ENCODE measurements at regions not wholly inside any gene's neighbourhood (a gene's known extent, or its start where the extent isn't known, plus 50 kb on each side); places are given as distances from the start of the nearest gene placed in this dataset.

DNA sequence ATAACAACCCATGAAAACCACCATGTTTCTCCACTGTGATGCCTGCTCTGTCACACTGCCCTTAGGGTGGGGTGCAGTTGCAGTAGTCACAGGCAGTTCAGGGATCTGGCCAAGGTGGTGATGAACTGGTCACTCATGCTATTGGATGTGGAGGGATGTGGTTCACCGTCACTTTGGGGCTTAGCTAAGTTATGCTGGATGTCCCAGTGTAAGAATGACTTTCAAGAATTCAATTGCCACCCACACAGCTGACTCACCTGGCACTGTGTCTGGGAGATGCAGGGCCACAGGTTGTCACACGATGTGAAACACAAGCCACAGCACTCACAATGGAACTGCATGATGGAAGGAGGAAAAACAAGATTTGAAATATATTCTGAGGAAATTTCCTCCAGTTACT lies 146.1 kb upstream of the CTNNB1 start:
- DNase-seq: no peak

DNA sequence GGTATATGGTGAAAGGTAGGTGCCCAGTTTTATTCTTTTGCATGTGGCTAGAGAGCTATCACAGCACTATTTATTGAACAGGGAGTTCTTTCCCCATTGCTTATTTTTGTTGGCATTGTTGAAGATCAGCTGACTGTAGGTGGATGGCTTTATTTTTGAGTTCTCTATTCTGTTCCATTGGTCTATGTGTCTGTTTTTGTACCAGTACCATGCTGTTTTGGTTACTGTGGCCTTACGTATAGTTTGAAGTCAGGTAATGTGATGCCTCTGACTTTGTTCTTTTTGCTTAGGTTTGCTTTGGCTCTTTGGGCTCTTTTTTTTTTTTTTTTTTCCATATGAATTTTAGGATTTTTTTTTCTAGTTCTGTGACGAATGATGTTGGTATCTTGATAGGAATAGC lies 139.2 kb upstream of the CTNNB1 start:
- DNase-seq: no peak

DNA sequence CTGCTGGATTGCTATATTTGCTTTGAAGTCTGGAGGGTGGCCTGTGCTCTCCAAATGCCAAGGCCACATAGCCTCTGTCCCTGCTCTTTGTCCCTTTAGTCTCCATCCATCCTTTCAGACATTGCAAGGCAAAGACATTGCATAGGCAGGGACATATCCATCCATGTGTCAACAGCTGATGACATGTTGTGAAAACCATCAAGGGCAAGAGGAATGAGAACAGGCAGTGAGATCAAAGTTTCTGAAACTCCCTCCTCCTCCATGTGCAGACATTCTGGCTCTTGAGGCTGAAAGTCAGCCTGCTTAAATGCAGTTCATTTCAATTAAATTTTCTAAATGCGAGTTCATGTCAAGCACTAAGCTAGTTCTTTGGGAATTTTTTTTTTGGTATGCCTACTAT lies 135.2 kb upstream of the CTNNB1 start:
- no peak for DNase-seq

DNA sequence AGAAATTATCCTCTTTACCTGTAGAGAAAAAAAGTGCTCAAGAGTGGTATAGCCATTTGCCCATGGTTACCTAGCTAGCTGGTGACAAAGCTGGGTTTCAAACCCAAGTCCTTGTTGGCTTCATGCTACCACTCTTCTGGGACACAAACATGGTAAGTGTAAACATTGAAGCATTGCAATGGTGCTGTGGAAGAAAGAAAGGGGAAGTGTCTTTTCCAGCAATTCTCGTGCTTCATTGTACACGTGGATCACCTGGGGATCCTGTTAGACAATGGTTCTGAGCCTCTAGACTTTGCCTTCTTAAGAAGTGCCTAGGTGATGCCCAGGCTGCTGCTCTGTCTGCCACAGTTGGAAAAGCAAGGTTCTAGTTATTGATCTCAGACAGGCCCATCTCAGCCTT lies 134.8 kb upstream of the CTNNB1 start:
- DNase-seq: no peak

DNA sequence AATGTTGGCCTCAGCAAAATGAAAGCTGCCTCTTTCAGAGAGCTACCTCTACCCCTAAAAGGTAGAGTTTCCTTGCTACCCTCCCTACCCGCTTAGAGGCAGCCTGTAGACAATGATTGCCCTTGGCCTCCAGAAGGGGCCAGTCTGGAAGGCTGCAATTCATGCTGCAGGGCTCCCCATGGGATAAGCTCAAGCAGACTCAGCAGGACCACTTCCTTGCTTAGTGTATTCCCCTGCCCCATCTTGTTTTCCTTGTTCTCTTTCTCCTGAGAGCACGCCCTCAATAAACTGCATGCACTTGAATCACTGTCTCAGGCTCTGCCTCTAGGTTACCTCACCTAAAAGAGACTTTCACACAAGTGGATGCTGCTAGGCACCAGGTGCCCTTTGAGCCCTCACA lies 134.0 kb upstream of the CTNNB1 start:
- no peak for DNase-seq

DNA sequence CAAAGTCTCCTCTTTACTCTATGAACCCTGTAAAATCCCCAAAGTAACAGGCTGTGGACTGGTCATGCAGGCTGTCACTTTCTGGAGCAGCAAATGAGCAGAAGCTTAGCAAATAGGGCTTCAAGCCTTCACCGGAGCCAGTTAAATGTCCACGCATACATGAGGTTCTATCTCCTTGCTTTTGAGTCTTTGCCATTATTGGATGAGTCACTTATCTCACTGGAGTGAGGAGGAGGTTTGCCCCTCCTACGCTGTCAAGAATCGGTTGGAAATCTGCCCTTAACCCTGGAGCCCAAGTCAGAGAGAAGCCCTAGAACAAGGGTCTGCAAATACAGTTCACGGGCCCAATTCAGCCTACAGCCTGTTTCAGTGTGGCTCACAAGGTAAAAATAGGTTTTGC lies 126.1 kb upstream of the CTNNB1 start:
- no peak for DNase-seq

DNA sequence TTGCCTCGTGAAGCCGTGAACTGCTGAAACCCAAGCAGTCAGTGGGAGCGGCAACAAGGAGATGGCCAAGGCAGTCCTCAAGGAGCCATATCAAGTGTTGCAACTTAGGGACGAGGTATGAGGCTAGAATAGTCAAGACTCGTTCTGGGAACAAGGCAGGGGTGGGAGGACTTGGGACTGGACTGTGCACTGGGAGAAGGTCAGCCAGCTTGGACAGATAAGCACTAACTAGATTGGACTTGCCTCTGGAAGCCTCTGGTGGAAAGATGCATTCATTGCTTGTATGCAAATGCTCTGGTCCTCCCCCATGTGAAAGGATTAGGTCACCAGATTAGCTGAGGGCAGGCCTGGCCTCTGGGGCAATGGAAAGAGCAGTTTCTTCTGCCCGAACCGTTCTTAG lies 123.3 kb upstream of the CTNNB1 start:
- no peak for DNase-seq

DNA sequence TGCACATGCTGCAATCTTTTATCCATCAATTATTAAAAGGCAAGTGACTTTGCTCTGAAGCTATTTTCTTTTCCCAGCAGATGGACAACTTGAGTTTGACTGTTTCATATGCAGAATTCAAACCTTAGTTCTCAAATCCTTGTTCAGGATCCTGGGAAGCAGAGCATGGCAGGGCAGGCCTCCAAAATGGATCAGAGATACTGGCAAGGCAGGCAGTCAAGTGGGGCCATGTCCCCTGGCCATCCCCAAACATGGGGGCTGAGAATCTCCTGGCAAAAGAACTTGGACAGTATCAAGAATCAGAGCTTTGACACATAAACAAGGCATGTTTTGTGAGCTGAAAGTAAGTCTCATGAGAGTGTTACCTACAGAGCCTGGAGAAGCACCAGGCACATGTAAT lies 122.9 kb upstream of the CTNNB1 start:
- DNase-seq: no peak

DNA sequence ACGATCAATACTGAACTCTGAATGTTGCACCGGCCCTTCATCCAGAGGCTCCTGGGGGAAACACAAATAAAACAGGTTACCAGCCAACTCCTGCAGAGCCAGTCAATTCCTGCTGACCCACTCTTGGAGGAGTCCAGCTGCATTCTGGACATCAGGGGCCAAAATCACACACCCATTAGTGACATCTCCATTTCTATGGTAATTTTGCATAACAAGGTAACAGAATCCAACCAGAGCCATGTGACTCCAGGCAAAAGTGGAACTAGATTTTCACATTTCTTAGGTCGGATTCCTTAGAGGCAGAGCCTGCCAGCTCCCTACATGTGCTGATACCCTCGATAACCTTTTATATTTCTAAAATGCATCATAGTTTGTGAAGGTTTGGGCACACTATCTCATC lies 119.2 kb upstream of the CTNNB1 start:
- no peak for DNase-seq

DNA sequence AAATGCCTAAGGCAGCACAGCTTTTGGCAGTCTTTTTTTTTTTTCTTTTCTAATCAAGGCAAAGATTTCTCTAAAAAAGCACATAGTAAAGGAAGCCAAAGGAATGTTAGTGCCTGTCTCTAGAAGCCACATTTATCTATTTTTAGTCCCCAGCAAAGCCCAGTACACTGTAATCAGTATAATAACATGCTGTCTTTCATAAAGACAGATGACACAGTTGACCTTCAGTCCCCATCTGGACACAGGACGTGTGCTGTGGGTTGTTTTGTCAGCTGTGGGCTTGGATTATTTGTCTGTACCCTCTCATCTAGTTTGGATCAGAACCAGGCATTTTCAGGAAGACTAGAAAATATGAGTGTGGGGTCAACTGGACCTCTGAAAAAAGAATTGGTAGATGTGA lies 110.4 kb upstream of the CTNNB1 start:
- DNase-seq: no peak

DNA sequence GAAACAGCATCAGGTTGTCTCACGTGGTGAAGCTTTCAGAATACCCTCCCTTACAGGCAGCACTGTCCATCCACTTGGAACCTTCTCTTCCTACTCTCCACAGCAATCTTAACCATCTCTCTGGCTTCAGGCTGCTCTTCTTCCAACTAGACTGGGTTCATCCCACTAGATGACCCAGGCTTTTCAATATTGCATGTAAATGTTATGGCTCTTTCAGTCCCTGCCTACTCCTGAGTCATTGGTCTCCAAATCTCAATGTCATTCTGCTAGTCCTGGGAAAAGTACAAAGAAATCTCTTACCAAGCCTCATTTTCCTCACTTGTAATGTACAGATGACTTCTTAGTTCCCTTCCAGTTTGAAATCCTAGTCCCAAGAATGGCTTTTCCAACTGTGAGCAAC lies 109.7 kb upstream of the CTNNB1 start:
- DNase-seq: no peak

DNA sequence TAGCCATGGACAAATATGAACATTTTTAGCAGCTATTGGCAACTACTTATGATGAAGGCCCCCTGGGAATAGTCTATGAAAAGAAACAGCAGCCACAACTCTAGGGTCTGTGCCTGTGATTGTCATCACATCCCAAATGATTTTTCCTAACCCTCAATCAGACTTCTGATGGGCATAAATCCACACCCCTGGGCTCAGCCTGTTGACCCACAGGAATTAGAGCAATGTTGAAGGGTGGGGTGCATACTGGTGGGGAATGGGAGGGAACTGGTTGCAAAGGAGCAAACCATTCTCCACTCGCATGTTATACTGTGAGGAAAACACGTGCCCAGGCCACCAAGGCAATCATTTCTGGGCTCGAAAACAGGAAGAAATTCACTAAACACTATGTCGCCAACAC lies 106.5 kb upstream of the CTNNB1 start:
- DNase-seq: no peak

DNA sequence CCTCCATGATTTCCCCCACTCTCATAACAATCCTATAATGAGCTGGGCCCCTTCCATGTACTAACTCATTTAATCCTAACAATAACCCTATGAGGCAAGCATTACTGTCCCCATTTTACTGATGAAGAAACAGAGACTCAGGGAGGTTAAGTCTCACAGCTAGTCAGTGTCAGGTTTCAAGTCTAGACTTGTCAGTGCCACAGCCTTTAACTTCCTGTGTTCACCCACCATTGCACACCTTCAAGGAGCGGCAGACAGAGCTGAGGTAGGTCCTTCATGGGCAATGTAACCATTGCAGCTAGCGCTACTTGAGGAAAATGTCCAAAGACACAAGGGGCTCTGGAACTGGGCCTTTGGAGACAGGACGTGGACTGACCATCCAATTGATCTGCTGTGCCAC lies 105.8 kb upstream of the CTNNB1 start:
- no peak for DNase-seq

DNA sequence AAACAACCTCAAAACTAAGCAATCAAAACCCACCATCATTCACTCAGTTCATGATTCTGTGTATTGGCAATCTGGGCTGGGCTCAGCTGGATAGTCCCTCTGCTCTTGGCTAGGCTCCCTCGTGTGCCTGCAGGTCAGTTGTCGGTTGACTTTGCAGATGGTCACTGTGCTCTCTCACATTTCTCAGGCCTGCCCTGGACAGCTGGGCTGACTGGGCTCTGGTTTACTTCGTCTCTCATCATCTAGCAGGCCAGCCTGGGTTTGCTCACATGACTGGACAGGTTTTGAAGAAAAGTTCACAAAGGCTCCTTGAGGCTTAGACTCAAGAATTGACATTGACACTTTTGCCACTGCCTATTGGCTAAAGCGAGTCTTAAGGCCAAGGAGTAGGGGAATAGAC lies 105.0 kb upstream of the CTNNB1 start:
- no peak for DNase-seq

DNA sequence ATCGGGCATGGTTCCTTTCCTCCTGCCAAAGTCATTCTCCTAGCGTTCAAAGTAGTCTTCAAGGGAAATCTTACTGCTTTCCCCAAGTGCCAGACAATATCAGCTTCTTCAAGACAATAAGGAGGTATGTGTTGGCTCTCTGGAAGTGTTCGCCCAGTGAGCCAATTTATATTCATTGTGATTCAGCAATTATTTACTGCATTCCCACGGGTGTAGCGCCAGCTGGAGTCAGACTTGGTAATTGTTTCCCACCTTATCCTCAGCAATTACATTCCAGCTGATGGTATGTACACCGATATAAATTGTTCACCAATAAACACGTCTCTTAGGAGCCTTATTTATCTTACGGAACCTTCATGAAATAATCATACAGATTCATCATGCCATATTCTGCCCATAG lies 103.6 kb upstream of the CTNNB1 start:
- DNase-seq: no peak

DNA sequence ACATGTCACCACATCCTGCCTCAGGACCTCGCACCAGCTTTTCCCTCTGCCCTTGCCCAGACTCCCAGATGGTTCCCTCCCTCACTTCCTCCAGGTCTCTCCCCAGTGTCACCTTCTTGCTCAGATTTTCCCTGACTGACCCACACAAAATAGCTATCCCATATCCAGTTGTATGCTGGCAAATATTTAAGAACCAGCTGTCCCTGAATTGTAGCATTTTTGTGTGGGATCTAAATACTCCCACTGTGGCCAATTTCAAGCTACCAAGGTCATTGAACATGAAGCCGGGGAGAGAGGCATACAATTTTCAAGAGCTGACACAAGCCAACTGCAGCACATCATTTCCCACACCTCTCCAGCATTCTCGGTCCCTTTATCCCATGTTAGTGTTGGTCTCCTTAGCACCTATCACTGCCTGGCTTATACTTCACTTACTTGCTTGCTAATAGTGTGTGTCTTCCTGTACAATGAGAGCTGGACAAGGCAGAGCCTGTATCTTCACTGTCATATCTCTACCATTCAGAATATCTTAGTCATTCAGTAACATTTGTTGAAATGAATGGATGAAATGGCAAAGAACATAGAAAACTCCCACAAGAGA lies 101.3 kb upstream of the CTNNB1 start:
- DNase-seq: no peak

DNA sequence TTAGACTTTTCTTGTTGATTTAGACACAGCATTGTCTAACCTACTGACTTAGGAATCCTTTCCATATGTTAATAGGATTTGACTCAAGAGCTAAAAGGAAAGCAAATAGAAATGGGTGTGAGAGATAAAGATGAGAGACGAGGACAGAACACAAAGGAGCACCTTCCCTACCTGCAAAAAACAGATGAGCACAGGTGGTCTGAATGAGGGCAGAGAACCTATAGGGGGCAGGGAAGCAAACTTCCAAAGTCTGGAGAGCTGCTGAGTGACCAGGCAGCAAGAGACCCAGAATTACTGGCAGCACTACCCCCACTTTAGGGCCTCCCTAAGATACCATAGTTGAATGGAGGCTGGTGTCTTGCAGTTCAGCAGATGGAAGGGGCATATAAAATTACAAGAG lies 98.1 kb upstream of the CTNNB1 start:
- no peak for DNase-seq

DNA sequence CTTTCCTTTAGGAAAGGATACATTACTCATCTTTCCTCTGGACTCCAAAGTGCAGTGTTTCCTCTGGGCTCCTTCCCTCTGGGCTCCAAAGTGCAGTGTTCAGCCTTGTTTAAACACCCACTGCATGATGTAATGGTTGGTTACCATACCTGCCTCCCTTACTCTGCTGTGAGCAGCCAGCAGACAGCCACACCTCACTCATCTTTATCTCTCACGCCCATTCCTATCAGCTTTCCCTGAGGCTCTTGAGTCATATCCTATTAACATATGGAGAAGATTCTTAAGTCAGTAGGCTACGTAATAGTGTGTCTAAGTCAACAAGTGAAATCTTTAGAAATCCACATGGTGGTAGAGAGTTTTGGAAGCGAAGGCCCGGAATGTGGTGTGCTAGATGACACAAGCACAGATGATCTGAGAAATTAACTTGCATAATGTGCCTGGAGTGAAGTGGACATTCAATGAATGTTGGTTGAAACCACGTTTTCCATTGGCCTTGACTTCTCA lies 97.2 kb upstream of the CTNNB1 start:
- no peak for DNase-seq

DNA sequence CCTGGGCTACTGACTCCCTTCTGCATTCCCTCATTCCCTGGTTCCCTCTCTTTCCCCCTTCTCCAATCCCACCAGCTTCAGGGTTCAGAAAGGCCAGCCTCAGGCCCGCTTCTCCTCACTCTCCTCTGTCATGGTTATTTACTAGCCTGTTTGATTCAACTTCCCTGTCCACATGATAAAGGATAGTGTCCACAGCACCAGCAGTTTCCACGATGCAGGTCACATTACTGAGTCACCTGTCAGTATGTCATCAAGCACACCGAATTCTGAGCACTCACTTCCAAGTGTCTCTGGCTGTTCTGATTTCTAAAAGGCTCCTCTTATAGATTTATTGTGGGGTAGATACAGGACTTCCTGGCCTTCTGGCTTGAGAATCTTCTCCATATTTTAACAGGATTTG lies 96.6 kb upstream of the CTNNB1 start:
- no peak for DNase-seq

DNA sequence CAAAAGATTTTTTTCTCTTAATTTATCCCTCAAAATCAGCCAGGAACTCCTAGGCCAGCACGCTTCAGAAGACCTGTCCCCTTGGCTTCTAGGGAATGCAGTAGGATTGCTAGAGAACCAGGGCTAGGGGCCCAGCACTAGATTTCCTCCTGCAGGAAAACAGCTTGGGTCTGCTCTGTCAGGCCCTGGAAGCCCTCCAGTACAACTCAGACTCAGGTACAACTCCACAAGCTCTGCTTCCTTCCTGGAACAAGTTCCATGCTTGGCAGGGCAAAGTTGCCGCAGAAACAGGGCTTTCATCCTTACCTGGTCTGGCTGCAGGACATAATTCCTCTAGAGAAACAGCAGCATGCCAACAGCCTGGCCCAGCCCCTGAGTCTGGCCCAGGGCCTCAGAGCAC lies 96.1 kb upstream of the CTNNB1 start:
- DNase-seq: no peak

DNA sequence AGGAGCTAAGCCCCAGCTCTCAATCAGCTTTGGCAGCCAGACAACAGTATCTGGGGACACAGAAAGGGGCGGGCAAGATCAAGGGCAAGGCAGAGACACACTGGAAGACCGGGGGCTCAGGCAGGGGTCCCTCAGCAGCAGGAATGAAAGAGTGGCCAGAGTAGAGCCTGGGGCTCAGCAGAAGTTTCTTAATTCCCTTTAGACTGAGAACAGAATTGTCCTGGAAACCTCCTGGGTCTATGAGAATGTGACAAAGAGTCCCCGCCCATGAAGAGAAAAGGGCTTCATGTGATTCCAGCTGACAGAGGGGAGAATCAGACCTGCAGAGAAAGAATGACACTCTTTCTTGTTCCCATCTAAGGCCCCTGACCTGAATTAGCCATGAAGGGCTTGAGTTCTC lies 95.2 kb upstream of the CTNNB1 start:
- DNase-seq: no peak

DNA sequence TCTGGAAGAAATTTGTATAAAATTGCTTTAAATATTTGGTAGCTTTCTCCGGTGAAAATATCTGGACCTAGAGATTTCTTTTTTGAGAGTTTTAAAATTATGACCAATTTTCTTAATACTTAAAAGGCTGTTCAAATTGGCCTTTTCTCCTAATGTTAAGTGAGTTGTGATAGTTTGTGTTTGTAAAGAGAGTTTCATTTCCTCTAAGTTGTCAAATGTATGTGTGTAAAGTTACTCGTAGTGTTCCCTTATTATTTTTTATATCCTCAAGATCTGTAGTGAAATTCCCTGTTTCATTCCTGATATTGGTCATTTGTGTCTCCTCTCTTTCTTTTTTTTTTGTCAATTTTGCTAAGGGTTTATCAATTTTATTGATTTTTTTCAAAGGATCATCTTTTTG lies 92.6 kb upstream of the CTNNB1 start:
- DNase-seq: no peak

DNA sequence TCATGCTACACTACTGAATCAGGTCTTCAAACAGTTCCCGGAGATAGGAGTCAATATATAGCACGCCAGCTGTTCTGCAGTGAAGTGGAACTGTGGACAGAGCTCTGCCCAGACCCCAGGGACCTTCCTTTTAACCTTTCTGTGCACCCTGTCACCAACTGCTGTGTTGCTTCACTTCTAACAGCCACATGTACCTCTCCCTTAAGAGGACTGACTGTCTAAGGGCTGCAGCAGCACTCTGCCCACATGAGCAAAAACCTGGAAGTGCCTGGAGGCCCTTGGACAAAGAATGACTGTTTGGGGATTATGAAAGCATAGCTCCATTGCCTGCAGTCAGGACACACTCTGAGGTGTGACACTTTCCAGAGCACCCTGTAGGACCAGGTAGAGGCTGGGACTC lies 88.3 kb upstream of the CTNNB1 start:
- DNase-seq: no peak

DNA sequence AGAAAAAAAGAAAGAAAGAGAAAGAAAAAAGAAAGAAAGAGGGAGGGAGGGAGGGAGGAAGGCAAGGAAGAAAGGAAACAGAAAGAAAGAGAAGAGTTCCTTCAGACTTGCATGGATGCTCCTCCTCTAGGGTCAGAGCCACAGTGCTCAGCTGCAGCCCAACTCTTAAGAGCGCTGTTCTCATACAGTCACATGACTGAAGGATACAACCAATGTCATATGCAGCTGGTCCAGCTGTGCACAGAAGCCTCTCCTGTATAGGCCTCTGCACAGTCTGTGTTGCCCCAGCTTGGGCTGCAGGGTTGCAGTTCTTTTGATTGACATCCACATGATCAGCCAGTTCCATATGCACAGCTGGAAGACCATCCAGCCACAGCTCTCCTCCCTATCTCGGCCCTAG lies 86.8 kb upstream of the CTNNB1 start:
- DNase-seq: no peak

DNA sequence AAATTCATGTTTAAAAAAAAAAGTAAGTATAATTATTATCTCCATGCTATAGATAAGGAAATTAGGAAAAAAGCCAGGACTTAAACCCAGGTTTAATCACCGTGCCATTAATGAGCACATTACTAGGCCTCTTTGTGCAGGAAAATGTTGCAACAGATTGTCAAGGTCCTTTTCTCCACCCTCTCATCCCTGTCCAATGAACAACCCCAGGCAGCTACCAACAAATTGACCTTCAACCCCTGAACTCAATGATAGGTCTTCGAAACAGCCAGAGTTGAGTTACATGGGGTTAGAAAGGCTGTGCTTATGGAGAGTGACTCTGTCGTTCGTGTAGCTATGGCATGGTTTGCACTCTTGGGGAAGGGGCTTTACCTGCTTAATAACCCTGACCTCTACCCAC lies 84.2 kb upstream of the CTNNB1 start:
- DNase-seq: no peak

DNA sequence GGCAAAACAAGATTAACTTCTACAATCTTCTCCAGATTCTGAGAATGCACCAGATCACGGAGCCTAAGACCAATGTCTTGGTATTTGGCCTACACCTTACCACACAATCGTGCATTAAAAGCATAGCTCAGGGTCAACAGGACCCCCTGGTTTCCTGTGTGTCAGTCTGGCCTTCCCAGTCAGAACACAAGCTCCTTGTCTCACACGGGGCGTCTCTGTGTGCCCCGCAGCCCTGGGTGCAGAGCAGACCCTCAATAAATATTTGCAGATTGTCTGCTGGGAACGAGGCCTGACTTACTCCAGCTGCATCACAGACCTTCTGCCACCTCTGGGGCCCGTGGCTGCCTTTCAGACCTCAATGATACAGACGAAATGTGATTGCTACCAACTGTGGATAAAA lies 82.5 kb upstream of the CTNNB1 start:
- no peak for DNase-seq

Measured in NCI-H1092 treated with DMSO at 0.1 percent for 48 hours (cell line).